ENCODE measurements at regions not wholly inside any gene's neighbourhood (a gene's known extent, or its start where the extent isn't known, plus 50 kb on each side); places are given as distances from the start of the nearest gene placed in this dataset.

GRCh38 chr4:126172126-126172525 is 857.4 kb downstream of the FAT4 start:
- CTCF ChIA-PET: no interaction called here
- intact Hi-C loops (cut with micrococcal nuclease): no loop called here
- no peak for DNase-seq
- no peak for ATAC-seq
- Mint-ChIP-seq H3K27ac (no peak overlapping the region), H3K27me3 (no peaks in the 10 kb centered on the region), H3K36me3 (ENCODE audit: low read depth) (no peaks in the 10 kb centered on the region), H3K9me3 (peaks cover 7% of the 10 kb centered on the region), H3K4me3 (no peak overlapping the region), H3K4me1 (ENCODE audit: low read depth) (no peaks in the 10 kb centered on the region)
- TF ChIP-seq, protein P1, sequence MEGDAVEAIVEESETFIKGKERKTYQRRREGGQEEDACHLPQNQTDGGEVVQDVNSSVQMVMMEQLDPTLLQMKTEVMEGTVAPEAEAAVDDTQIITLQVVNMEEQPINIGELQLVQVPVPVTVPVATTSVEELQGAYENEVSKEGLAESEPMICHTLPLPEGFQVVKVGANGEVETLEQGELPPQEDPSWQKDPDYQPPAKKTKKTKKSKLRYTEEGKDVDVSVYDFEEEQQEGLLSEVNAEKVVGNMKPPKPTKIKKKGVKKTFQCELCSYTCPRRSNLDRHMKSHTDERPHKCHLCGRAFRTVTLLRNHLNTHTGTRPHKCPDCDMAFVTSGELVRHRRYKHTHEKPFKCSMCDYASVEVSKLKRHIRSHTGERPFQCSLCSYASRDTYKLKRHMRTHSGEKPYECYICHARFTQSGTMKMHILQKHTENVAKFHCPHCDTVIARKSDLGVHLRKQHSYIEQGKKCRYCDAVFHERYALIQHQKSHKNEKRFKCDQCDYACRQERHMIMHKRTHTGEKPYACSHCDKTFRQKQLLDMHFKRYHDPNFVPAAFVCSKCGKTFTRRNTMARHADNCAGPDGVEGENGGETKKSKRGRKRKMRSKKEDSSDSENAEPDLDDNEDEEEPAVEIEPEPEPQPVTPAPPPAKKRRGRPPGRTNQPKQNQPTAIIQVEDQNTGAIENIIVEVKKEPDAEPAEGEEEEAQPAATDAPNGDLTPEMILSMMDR (IDR thresholded peaks at IDR 0.05): no peak
- POLR2A ChIA-PET: no interaction called here

DNA sequence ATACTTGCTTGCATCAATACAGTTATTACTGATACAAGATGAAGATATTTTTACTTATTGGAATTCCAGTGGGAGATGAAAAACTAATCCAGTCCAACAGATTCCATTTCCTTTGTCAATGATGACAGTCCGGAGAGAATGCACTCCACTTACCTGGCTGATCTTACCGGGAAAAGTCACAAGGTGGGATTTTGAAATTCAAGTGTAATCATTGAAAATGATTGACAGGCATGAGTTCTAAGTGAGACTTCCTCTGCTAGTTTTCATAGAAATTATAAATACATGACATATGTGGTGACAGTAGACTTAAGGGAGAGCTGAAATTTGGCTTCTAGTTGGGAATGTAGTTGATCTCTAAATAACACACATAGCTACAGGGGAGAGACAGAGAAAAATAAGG is 859.9 kb downstream of the FAT4 start:
- no peaks in the 10 kb centered on the region for H3K27me3 Mint-ChIP-seq

DNA sequence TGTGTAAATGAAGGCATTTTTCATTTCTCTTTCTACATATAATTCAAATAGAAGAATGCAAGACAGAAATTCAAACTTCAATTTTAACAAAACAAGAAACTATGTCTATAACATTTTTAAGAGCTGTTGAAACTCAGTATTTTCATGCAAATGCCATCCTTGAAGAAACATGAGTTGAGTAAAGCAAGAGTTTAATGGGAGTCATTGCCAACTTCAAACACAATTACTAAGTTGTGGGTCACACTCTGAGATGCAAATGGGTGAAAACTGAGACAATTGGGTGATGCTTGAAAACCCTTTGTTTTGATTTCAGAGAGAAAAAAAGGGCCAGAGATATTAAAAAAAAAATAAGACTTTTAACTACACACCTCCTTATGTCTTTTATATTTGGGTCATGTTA is 865.9 kb downstream of the FAT4 start:
- Mint-ChIP-seq H3K27ac (no peak overlapping the region), H3K4me3 (no peak overlapping the region), H3K9me3 (peaks cover 4% of the 10 kb centered on the region), H3K36me3 (ENCODE audit: low read depth) (no peaks in the 10 kb centered on the region), H3K27me3 (no peaks in the 10 kb centered on the region), H3K4me1 (ENCODE audit: low read depth) (no peaks in the 10 kb centered on the region)
- CTCF ChIA-PET: no interaction called here
- TF ChIP-seq, protein P1 (IDR thresholded peaks at IDR 0.05): no peak
- ATAC-seq (no peak), DNase-seq (no peak)
- intact Hi-C loops (cut with micrococcal nuclease): no loop called here
- POLR2A ChIA-PET: interaction anchor here (0.6 kb wide), 1 partner anchor 548 kb away, joined by 3 read pairs; no protein-coding TSS in a partner anchor

More for the DNA sequence above, 859.9 kb downstream of the FAT4 start:
- Mint-ChIP-seq H3K4me3 (no peak overlapping the region), H3K36me3 (ENCODE audit: low read depth) (no peaks in the 10 kb centered on the region), H3K9me3 (peaks cover 7% of the 10 kb centered on the region), H3K27ac (no peak overlapping the region), H3K4me1 (ENCODE audit: low read depth) (no peaks in the 10 kb centered on the region)
- no peak for ATAC-seq
- intact Hi-C loops (cut with micrococcal nuclease): no loop called here
- ChIA-PET POLR2A (no interaction called here), CTCF (no interaction called here)
- TF ChIP-seq, protein P1 (IDR thresholded peaks at IDR 0.05): no peak
- no peak for DNase-seq

DNA sequence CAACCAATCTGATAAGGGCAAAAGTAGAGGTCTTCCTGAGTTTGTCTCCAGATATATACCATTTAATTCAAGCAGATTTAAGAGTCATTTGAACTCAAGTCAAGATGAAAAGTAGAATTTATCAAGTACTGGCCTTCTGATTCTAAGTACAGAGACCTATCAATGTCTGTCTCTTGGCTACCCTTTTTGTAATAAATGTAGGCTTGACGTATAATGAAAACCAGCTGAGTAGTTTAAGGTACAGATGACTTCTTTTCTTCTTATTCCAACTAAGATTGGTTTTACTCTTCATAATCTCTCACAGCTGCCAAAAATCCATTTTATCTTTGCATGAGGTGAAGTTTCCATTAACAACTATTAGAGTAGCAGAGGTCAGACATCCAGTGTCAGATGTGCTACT is 867.6 kb downstream of the FAT4 start:
- no peaks in the 10 kb centered on the region for H3K27me3 Mint-ChIP-seq
- ChIA-PET POLR2A (no interaction called here), CTCF (no interaction called here)
- H3K27ac Mint-ChIP-seq: no peak overlapping the region
- TF ChIP-seq, protein P1 (IDR thresholded peaks at IDR 0.05): no peak
- ATAC-seq (no peak), DNase-seq (no peak)
- peaks cover 1% of the 10 kb centered on the region for H3K9me3 Mint-ChIP-seq
- no peaks in the 10 kb centered on the region for H3K36me3 Mint-ChIP-seq (ENCODE audit: low read depth)
- intact Hi-C loops (cut with micrococcal nuclease): no loop called here
- no peaks in the 10 kb centered on the region for H3K4me1 Mint-ChIP-seq (ENCODE audit: low read depth)
- no peak overlapping the region for H3K4me3 Mint-ChIP-seq

GRCh38 chr4:126182786-126183185 is 868.0 kb downstream of the FAT4 start:
- Mint-ChIP-seq H3K4me1 (ENCODE audit: low read depth) (no peaks in the 10 kb centered on the region), H3K4me3 (no peak overlapping the region), H3K9me3 (peaks cover 1% of the 10 kb centered on the region), H3K36me3 (ENCODE audit: low read depth) (no peaks in the 10 kb centered on the region), H3K27me3 (no peaks in the 10 kb centered on the region), H3K27ac (no peak overlapping the region)
- intact Hi-C loops (cut with micrococcal nuclease): no loop called here
- ChIA-PET CTCF (no interaction called here), POLR2A (no interaction called here)
- ATAC-seq (no peak), DNase-seq (no peak)
- TF ChIP-seq, protein P1 (IDR thresholded peaks at IDR 0.05): no peak
